WERI-Rb-1 (cell line): ENCODE measurements at regions not wholly inside any gene's neighbourhood (a gene's known extent, or its start where the extent isn't known, plus 50 kb on each side); places are given as distances from the start of the nearest gene placed in this dataset.

Experiments
- DNase-seq: peaks from one replicate; pipeline ENCODE4 v3.0.0-alpha.2; 2020
- H3K27ac ChIP-seq: fragments of 250-450 bp; sonication (Bioruptor Pico); 2 replicates; pipeline ENCODE4 v1.5.1; 2020; ENCODE audit warnings: mild to moderate bottlenecking, moderate library complexity
- H3K27me3 ChIP-seq: fragments of 250-450 bp; sonication (Bioruptor Pico); 2 replicates; pipeline ENCODE4 v1.5.1; 2021; ENCODE audit warnings: mild to moderate bottlenecking, low read depth, moderate library complexity; ENCODE audit not compliant: insufficient read depth, severe bottlenecking
- H3K36me3 ChIP-seq: fragments of 250-450 bp; sonication (Bioruptor Pico); 2 replicates; pipeline ENCODE4 v1.5.1; 2020; ENCODE audit warnings: mild to moderate bottlenecking, moderate library complexity
- H3K4me3 ChIP-seq: 2 replicates; pipeline ENCODE4 v1.5.1; 2011; ENCODE audit warnings: low read depth, mild to moderate bottlenecking, control low read depth, low read length
- H3K9me3 ChIP-seq: fragments of 250-450 bp; sonication (Bioruptor Pico); 2 replicates; pipeline ENCODE4 v1.5.1; 2021; ENCODE audit warnings: mild to moderate bottlenecking, moderate library complexity; ENCODE audit not compliant: severe bottlenecking
- TF ChIP-seq, protein P1 (sequence below): IDR thresholded peaks from 2 replicates; pipeline ENCODE4 v1.5.1; 2011; ENCODE audit warnings: low read depth, mild to moderate bottlenecking, control low read depth, inconsistent platforms, low read length

DNA sequence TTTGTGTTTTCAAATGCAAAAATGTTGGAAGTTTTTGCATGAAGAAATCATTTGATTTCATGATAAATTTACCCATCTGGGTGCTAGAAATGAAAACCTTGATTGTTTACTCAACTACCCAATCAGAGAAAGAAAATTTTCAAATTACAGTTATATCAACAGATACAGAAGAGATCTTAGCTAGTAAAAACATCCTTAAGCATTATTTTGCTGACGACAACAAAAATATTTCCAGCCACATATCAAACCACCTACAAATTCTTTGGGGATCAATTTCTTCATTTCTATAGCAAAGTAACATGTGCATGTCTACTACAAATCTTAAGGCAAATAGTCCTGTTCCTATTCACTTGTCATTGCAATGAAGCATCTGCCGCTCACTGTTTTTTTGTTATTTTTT lies 530.3 kb downstream of the ZIC1 start:
- Histone ChIP-seq H3K4me3 (no peak overlapping the region), H3K9me3 (no peaks in the 10 kb centered on the region), H3K27me3 (no peaks in the 10 kb centered on the region), H3K27ac (no peak overlapping the region), H3K36me3 (no peaks in the 10 kb centered on the region)
- TF ChIP-seq, protein P1, sequence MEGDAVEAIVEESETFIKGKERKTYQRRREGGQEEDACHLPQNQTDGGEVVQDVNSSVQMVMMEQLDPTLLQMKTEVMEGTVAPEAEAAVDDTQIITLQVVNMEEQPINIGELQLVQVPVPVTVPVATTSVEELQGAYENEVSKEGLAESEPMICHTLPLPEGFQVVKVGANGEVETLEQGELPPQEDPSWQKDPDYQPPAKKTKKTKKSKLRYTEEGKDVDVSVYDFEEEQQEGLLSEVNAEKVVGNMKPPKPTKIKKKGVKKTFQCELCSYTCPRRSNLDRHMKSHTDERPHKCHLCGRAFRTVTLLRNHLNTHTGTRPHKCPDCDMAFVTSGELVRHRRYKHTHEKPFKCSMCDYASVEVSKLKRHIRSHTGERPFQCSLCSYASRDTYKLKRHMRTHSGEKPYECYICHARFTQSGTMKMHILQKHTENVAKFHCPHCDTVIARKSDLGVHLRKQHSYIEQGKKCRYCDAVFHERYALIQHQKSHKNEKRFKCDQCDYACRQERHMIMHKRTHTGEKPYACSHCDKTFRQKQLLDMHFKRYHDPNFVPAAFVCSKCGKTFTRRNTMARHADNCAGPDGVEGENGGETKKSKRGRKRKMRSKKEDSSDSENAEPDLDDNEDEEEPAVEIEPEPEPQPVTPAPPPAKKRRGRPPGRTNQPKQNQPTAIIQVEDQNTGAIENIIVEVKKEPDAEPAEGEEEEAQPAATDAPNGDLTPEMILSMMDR, result no peak
- DNase-seq, result no peak

DNA sequence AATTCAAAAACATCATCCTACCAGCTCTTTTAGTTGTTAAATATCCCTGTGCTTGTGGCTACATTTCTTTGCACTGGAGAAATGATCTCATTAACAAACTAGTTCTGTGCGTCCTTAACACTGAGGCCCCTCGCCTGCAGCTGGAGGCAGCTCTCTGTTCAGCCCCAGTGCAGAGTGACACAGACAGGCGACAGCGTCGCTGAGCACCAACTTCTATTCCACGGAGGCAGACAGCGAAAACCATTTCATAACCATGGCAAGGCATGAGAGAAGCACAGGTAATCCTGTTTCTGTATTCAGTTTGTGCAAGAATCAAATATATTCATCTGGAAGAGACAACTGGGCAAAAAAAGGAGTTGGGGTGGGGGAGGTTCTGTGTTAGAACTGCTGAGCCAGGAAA lies 530.7 kb downstream of the ZIC1 start:
- no peak overlapping the region for H3K4me3 ChIP-seq
- TF ChIP-seq, protein P1, result no peak
- no peaks in the 10 kb centered on the region for H3K36me3 ChIP-seq
- no peaks in the 10 kb centered on the region for H3K9me3 ChIP-seq
- no peak for DNase-seq
- H3K27ac ChIP-seq, result no peak overlapping the region
- H3K27me3 ChIP-seq, result no peaks in the 10 kb centered on the region

DNA sequence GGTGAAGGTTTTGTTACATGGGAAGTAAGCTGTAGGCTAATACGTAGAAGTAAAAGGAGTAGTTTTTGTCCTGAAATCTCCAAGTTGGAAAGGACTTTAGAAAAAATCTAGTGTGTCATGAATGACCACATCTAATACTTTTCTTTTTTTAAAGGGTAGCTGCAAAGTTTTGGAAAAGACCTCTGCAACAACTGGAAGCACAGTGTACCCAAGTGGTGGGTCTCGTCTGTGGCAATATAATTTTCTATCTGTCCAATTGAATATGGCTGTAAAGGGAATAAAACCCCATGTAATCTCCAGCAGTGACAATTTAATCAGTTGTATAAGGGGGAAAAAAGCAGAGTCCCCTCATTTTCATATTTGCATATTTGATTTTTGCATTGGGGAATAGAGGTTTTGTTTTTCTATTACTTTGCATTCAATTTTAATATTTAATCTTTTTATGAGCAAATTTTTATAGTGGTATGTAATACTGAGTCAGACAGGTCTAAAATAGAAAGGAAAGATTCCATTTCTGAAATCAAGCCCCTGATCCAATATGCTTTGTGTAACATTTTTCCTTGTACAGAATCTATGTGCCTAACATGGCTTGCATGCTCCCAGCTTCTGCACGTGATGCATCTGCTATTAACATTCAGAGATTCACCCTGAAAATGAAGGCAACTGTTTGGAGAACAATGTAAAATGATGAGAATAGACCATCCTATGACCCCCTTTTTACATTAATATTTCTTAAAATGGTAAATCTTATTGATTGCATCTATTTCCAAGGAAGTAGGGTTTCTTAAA lies 531.4 kb downstream of the ZIC1 start:
- no peak for DNase-seq
- no peaks in the 10 kb centered on the region for H3K36me3 ChIP-seq
- H3K9me3 ChIP-seq, result no peaks in the 10 kb centered on the region
- H3K4me3 ChIP-seq, result no peak overlapping the region
- TF ChIP-seq, protein P1, result no peak
- H3K27ac ChIP-seq, result no peak overlapping the region
- no peaks in the 10 kb centered on the region for H3K27me3 ChIP-seq

DNA sequence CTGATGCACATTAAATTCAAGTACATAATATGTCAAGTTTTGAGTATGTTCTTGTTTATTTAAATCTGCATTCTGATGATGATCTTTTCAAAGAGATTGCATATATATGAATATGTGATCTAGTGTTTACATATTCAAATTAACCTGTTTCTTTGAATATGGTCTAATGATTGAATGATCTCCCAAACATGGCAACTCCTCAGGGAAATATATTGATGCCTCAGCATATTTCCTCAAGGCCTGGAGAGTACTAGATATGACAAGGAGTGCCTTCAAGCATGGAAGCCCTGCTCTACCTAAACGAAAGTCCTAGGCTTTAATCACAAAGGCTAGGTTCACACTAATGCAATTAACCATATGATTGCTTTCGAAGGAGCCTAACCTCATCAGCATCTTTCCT lies 532.8 kb downstream of the ZIC1 start:
- H3K27me3 ChIP-seq, result no peaks in the 10 kb centered on the region
- no peaks in the 10 kb centered on the region for H3K36me3 ChIP-seq
- no peak for DNase-seq
- H3K4me3 ChIP-seq, result no peak overlapping the region
- no peak overlapping the region for H3K27ac ChIP-seq
- H3K9me3 ChIP-seq, result no peaks in the 10 kb centered on the region
- TF ChIP-seq, protein P1, result no peak

DNA sequence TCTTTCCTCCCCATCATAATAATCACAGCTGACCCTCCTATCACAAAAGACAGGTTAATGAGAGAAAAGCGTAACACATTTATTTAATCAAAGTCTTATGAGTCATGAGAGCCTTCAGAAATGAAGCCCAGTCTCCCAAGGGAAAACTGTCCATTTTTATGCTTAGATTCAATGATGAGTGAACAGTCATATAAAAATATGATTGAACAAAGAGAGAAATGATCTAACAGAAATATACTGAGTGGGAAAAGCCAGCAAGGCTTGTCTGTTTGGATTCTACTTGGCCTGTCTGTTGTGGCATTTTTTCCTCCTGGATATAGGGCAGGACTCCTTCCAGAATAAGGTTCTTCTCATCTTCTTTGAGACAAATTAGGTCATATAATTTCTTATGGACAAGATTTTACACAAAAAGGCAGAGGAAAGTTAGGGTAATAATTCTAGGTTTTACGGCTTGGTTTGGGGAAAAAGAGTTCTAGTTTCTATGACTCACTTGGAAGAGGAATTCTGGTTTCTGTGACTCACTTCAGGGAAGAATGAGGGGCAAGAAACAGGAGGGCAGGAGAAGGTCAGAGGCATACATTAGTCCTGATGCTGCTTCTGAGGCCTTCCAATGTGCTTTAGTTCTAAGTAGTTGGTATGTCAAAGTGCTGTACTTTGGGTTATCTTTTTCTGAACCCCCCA lies 534.2 kb downstream of the ZIC1 start:
- no peaks in the 10 kb centered on the region for H3K36me3 ChIP-seq
- TF ChIP-seq, protein P1, result no peak
- no peak overlapping the region for H3K27ac ChIP-seq
- no peaks in the 10 kb centered on the region for H3K9me3 ChIP-seq
- no peak overlapping the region for H3K4me3 ChIP-seq
- H3K27me3 ChIP-seq, result no peaks in the 10 kb centered on the region
- no peak for DNase-seq
